HG02852 (cell line): ENCODE measurements at regions not wholly inside any gene's neighbourhood (a gene's known extent, or its start where the extent isn't known, plus 50 kb on each side); places are given as distances from the start of the nearest gene placed in this dataset.
A peak's percentile ranks its signal among the peaks of the same experiment; 100 is the strongest.

Experiments used
- ATAC-seq: cut with Tn5 transposase; IDR thresholded peaks from one replicate; pipeline ENCODE4 v1.9.1; 2021; ENCODE audit warnings: mild to moderate bottlenecking, moderate library complexity; ENCODE audit not compliant: unreplicated experiment

- no peak for ATAC-seq
Measured at GRCh38 chr9:105912157-105912862, 218.0 kb downstream of the TMEM38B start.

DNA sequence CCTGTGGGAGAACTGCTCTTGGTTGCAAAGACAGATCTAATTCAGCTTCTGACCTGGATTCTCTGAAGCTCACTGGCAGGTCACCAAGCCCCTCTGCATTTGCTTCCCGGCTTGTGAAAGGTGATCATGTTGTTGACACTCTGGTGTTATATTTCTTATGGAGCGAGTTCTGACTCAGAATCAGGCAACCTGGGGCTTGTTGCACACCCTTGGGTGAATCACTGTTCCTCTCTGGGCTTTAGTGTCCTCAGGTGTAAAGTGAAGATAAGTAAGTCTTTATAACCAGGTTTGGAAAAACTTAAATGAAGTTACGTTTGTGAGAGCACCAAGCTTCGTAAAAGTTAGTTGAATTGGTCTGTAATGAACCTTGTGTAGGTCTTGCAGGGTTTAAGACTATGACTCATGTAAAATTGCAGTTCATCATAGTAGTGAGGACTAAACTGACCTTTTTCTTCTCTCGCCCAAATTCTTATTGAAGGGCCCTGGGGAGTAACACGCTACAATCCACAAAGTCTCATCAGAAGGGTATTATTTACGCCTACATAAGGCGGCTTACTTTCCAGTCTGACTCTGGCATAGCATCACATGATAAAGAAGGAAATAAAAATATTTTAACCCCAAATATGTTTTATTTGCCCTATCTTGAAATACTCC is 218.6 kb downstream of the TMEM38B start:
- ATAC-seq: no peak

DNA sequence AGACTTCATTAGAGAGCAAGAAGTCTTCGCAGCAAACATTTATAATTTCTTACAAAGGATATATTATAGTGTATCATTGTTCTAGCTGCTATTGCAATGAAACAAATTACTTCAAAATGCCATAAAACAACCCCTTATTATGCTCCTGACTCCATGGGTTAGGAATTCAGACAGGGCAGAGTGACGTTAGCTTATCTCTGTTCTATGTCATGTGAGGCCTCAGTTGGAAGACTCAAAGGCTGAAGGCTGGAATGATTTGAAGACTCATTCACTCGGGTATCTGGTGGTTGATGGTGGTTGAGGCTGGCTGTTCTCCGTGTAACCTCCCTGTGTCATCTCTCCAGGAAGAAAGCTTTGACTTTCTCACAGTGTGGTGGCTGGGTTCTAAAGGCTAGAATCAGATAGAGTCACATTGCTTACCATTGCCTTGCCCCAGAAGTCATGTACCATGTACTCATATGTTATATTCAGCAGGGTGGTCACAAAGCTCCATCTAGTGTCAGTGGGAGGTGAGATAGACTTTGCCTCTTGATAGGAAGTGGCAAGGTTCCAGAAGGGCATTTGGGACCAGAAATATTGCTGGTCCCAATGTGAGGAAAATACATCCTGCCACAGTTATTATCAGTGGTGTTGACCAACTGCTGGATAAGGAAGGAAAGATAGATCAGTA is 226.9 kb downstream of the TMEM38B start:
- ATAC-seq: no peak

GRCh38 chr9:105928416-105928815 is 234.1 kb downstream of the TMEM38B start:
- ATAC-seq: no peak

DNA sequence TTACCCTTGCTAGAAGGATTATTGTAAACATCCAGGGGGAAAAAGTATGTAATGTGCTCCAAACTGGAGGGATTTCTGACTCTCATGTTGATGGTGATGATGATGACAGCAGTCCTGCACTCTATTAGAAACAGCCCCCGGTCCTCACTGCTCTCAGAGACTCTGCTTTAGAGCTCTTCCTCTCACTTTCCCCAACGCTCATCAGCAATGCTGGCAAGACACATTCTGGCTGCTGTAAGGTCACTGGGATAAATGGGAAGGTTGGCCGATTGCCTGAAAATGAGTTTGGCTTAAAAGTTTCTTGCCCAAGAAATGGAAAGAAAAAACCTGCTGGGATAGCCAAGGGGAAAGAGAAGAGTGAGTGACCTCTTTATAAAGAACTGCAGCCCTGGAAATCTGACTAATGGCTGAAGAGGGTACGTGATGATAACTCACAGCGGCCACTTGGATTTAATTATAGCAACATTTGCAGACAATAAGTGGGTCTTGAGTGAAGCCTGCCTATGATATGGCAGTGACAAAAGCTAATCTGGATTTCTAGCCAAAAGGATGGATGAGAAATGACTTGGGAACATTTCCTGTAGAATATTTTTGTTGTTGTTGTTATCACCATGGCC is 235.8 kb downstream of the TMEM38B start:
- ATAC-seq: no peak

DNA sequence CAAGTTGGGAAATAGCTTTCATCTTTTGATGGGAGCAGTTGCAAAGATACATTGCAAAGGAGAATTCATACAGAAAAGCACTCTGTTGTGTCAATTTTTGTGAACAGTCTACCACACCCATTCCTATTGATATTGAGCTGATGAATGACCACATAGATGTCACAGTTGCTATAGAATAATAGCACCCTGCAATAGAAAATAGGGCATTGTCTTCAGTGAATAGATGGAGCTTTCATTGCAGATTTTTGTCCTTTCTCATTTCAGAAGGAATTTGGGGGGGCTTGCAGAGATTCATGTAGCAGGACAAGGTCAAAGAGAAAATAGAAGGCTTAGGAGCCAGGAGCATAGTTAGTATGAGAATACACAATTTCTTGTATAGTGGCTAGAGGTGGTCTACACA is 237.9 kb downstream of the TMEM38B start:
- no peak for ATAC-seq

- ATAC-seq: no peak
Measured at GRCh38 chr9:105950448-105950847, 256.1 kb downstream of the TMEM38B start.

DNA sequence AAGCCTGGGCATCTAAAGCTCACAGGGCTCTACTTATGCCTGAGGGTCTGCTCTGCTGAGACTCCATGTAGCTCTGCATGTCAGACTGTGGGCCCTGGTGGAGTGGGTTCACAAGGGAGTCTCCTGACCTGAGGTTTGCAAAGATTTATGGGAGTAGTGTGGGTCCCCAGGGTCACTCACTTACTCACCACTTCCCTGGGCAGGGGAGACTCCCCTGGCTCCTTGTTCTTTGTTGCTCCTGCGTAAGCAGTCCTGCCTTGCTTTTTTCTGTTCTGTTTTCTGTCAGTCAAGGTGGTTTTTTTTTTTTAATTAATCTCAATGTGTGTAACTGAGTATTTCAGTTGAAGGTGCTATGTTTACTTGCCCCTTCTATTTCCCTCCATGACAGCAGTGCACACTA is 256.6 kb downstream of the TMEM38B start:
- ATAC-seq: no peak

DNA sequence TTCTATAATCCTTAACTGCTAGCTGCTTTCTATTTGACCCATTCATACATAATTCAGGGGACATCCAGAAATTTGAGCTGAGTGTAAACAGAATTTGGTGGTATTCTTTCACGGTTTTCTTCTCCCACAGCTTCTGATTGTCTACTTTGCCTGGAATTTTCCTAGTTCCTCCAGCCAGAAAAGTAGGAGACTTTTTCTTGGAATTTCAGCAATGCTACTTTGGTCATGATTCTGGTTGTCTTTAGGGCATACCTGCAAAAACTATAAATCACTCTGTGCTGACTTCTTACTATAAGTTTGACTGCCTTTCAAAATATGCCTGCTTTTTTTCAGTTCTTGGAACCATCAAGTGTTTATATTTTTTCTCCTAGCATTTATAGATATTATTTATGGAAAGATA is 260.2 kb downstream of the TMEM38B start:
- ATAC-seq: no peak

- no peak for ATAC-seq
Measured at GRCh38 chr9:105957830-105958229, 263.5 kb downstream of the TMEM38B start.

GRCh38 chr9:105958587-105958986 is 264.2 kb downstream of the TMEM38B start:
- no peak for ATAC-seq

- ATAC-seq: no peak
Measured at GRCh38 chr9:105959531-105959930, 265.2 kb downstream of the TMEM38B start.

GRCh38 chr9:105963343-105964099 is 269.2 kb downstream of the TMEM38B start:
- peak; percentile 69 for ATAC-seq

DNA sequence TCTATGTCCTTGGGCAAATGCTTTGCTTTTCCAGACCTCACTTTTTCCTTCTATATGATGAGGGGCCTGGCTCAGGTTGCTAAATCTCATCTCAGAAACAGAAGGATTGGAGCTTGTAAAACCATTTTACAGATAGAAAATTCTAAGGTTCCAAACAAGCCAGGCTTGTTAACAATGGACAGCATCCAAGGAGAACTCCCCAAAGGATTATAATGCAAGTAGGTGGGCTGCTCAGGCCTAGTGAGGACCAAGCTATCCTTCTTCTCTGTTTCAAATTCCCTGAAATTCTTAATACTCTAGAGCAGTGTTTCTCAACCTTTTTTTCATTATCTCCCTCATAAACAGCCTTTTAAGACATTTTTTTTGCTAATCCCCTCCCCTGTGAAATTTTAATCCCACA is 269.8 kb downstream of the TMEM38B start:
- no peak for ATAC-seq

- ATAC-seq: no peak
Measured at GRCh38 chr9:105966834-105967233, 272.5 kb downstream of the TMEM38B start.

- no peak for ATAC-seq
Measured at GRCh38 chr9:105967248-105967647, 272.9 kb downstream of the TMEM38B start.

DNA sequence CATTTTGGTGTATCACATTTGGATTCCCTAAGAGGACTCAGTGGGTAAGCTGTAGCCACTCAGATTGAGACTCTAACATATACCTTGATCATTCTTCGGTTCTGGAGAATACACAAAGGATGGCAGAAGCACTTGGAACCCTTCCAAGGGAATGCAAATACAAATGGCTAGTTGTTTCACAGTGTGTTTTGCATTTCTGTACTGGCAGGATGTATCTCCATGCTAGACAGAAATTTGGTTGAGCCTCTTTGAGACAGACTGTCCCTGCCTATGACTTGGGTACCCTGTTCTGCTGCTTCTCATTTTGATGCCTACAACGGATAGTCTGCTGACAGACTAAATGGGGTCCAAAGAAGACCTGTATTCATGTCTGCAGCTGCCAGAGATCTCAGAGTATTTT is 273.5 kb downstream of the TMEM38B start:
- no peak for ATAC-seq

- ATAC-seq: no peak
Measured at GRCh38 chr9:105968811-105969466, 274.6 kb downstream of the TMEM38B start.

- no peak for ATAC-seq
Measured at GRCh38 chr9:105969636-105970035, 275.3 kb downstream of the TMEM38B start.

GRCh38 chr9:105971986-105972385 is 277.6 kb downstream of the TMEM38B start:
- no peak for ATAC-seq
